Ovary (tissue), 7 donors: ENCODE measurements at regions not wholly inside any gene's neighbourhood (a gene's known extent, or its start where the extent isn't known, plus 50 kb on each side); places are given as distances from the start of the nearest gene placed in this dataset.

Experiments
- DNase-seq, 5 donors: peaks; one replicate each; pipeline ENCODE4 v3.0.0-alpha.2; 2019 to 2020
- H3K27ac ChIP-seq, 2 donors: fragments of 200-600 bp; one replicate each; pipeline versions ENCODE4 v1.5.1 to v1.8.0; 2019 to 2022
- H3K27me3 ChIP-seq: fragments of 200-600 bp; one replicate; pipeline ENCODE4 v1.8.0; 2022
- H3K36me3 ChIP-seq: fragments of 200-600 bp; sonication (generic); one replicate; pipeline ENCODE4 v1.5.1; 2019
- H3K4me1 ChIP-seq: one replicate; pipeline ENCODE4 v1.8.1; 2013; ENCODE audit warnings: mild to moderate bottlenecking, moderate library complexity; ENCODE audit not compliant: insufficient read depth
- H3K4me3 ChIP-seq: fragments of 200-600 bp; sonication (generic); one replicate; pipeline ENCODE4 v1.5.1; 2017
- H3K9me3 ChIP-seq, 2 donors: fragments of 200-600 bp in 1 of 2; sonication (generic) in 1 of 2; one replicate each; pipeline versions ENCODE4 v1.5.1 to v1.8.1; 2013 to 2019; ENCODE audit warnings: mild to moderate bottlenecking in 1 of 2, moderate library complexity in 1 of 2
- EP300 ChIP-seq: sonication (generic); formaldehyde crosslinking; IDR thresholded peaks from one replicate; pipeline ENCODE4 v1.6.1; 2017; ENCODE audit warnings: antibody characterized with exemption
- POLR2A ChIP-seq: fragments of 450-650 bp; IDR thresholded peaks from one replicate; pipeline ENCODE4 v1.6.1; 2017; ENCODE audit warnings: antibody characterized with exemption, mild to moderate bottlenecking, moderate library complexity
- WGBS, 3 donors: extraction: QIAGEN DNeasy Blood & Tissue Kit in 1 of 3; methylation state at CpG; one replicate each; pipeline versions ENCODE4 v1.1.5 to v1.1.7; 2013 to 2017; 5-methylcytosine and 5-hydroxymethylcytosine counted together
- intact Hi-C, 4 donors: fragments of 100-400 bp; cut with DNase I; formaldehyde crosslinking; loops; one replicate each; pipeline versions ENCODE4 v1.11.0 to v1.15.1; 2022 to 2023
- TF ChIP-seq, protein P1 (sequence below), 3 donors: fragments of 450-650 bp in 2 of 3; fragments of 200-600 bp in 1 of 3; IDR thresholded peaks; one replicate each; pipeline versions ENCODE4 v1.5.1 to v1.8.0; 2016 to 2022; ENCODE audit warnings: antibody characterized with exemption in 3 of 3, mild to moderate bottlenecking in 1 of 3
- donor health status: DM: no; HTN: no; CAD: no; lungs with moderate emphysema.
- donor health status: DM: no; HTN: no; CAD: no.
- donor health status: Bipolar disorder and iron deficiency.
- donor health status: DM: no; HTN: no; CAD: no.
- donor health status: DM: yes; HTN: yes; CAD: no.

DNA sequence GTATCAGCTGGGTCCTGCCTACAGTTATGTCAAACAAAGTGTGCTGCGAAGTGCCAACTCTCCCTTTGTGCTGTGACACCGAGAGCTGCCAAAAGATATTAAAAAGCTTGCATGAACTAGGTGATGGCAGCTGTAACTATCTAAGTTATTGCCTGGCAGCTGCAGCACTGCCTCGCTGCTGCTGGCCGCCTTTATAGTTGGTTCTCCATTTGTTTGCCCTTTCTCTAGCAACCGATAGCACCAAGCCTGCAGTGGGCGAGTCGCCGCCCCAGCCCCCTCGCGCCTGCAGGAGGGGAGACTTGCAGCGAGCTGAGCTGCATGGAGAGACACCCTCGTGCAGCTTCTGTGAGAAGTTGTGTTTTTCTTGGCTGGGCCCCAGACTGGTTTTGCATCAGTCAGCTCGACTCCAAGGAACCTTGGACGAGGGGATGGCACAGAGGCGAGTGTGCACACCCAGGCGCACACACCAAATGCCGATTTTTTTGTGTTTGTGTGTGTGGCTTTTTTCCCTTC is 330.6 kb downstream of the RPS6KC1 start:
- no peaks in the 10 kb centered on the region for H3K36me3 ChIP-seq
- TF ChIP-seq EP300, result no peak
- TF ChIP-seq, protein P1, sequence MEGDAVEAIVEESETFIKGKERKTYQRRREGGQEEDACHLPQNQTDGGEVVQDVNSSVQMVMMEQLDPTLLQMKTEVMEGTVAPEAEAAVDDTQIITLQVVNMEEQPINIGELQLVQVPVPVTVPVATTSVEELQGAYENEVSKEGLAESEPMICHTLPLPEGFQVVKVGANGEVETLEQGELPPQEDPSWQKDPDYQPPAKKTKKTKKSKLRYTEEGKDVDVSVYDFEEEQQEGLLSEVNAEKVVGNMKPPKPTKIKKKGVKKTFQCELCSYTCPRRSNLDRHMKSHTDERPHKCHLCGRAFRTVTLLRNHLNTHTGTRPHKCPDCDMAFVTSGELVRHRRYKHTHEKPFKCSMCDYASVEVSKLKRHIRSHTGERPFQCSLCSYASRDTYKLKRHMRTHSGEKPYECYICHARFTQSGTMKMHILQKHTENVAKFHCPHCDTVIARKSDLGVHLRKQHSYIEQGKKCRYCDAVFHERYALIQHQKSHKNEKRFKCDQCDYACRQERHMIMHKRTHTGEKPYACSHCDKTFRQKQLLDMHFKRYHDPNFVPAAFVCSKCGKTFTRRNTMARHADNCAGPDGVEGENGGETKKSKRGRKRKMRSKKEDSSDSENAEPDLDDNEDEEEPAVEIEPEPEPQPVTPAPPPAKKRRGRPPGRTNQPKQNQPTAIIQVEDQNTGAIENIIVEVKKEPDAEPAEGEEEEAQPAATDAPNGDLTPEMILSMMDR (IDR thresholded peaks at IDR 0.05), result no peak
- no peak for TF ChIP-seq POLR2A
- no peak for DNase-seq
- no peak overlapping the region for H3K4me3 ChIP-seq
- intact Hi-C loops, result no loop called here
- no peak overlapping the region for H3K27ac ChIP-seq
- 16 to 26% (median 17%) methylated on average over 17 of the region's 17 CpGs for WGBS, 3 donors
- no peaks in the 10 kb centered on the region for H3K4me1 ChIP-seq
- no peaks in the 10 kb centered on the region for H3K9me3 ChIP-seq
- no peaks in the 10 kb centered on the region for H3K27me3 ChIP-seq

GRCh38 chr1:213383465-213383864 is 332.4 kb downstream of the RPS6KC1 start:
- DNase-seq, result no peak
- Histone ChIP-seq H3K4me3 (no peak overlapping the region), H3K4me1 (no peaks in the 10 kb centered on the region), H3K36me3 (no peaks in the 10 kb centered on the region), H3K27me3 (no peaks in the 10 kb centered on the region), H3K27ac (no peak overlapping the region), H3K9me3 (no peaks in the 10 kb centered on the region)
- WGBS, 3 donors, result 96 to 98% (median 97%) methylated on average over 3 of the region's 3 CpGs
- intact Hi-C loops, result no loop called here
- TF ChIP-seq, protein P1 (IDR thresholded peaks at IDR 0.05), result no peak
- no peak for TF ChIP-seq POLR2A
- no peak for TF ChIP-seq EP300

DNA sequence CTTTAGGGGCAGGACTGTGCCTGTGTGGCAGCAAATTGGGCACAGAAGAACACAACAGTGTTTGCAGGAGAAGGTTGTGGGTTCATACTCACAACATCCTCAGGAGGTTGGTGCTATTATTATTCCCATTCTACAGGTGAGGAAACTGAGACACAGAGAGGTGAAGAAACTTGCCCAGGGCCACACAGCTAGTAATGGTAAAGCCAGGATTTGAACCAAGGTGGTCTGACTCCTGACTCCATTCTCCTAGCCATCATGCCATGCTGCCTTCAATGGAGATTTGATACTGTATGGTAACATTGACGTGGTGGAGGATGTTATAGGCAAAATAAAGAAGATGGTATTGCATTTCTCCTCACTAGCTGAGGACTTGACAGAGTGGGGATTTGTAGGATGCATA is 334.2 kb downstream of the RPS6KC1 start:
- TF ChIP-seq, protein P1 (IDR thresholded peaks at IDR 0.05), result no peak
- no peak for TF ChIP-seq POLR2A
- TF ChIP-seq EP300, result no peak
- H3K4me3 ChIP-seq, result no peak overlapping the region
- intact Hi-C loops, result no loop called here
- H3K27me3 ChIP-seq, result no peaks in the 10 kb centered on the region
- no peak overlapping the region for H3K27ac ChIP-seq
- WGBS, 3 donors, result 77 to 90% (median 80%) methylated on average over 1 of the region's 1 CpG
- H3K9me3 ChIP-seq, result no peaks in the 10 kb centered on the region
- H3K36me3 ChIP-seq, result no peaks in the 10 kb centered on the region
- no peaks in the 10 kb centered on the region for H3K4me1 ChIP-seq
- no peak for DNase-seq

GRCh38 chr1:213385806-213386324 is 334.8 kb downstream of the RPS6KC1 start:
- 62 to 75% (median 64%) methylated on average over 4 of the region's 4 CpGs for WGBS, 3 donors

More at GRCh38 chr1:213385806-213386324, 334.8 kb downstream of the RPS6KC1 start:
- H3K4me1 ChIP-seq, result no peaks in the 10 kb centered on the region
- H3K9me3 ChIP-seq, result no peaks in the 10 kb centered on the region
- H3K27me3 ChIP-seq, result no peaks in the 10 kb centered on the region
- DNase-seq, result no peak
- H3K4me3 ChIP-seq, result no peak overlapping the region
- no peak for TF ChIP-seq EP300
- TF ChIP-seq POLR2A, result no peak
- TF ChIP-seq, protein P1 (IDR thresholded peaks at IDR 0.05), result no peak
- no peaks in the 10 kb centered on the region for H3K36me3 ChIP-seq
- intact Hi-C loops, result no loop called here
- H3K27ac ChIP-seq, result no peak overlapping the region
